Left forelimb (tissue), 1 donor: ENCODE measurements at regions not wholly inside any gene's neighbourhood (a gene's known extent, or its start where the extent isn't known, plus 50 kb on each side); places are given as distances from the start of the nearest gene placed in this dataset.
"Not testable (repeated sequence)": the region's sequence is repeated elsewhere in the genome, so short reads cannot be mapped to it uniquely, and the experiment has no call there.

Experiments
- DNase-seq: peaks from one replicate; pipeline ENCODE4 v3.0.0-alpha.2; 2018; ENCODE audit warnings: low spot score

- no peak for DNase-seq
Observed at GRCh38 chr20:52311209-52311794, 119.7 kb upstream of the ZFP64 start.

DNA sequence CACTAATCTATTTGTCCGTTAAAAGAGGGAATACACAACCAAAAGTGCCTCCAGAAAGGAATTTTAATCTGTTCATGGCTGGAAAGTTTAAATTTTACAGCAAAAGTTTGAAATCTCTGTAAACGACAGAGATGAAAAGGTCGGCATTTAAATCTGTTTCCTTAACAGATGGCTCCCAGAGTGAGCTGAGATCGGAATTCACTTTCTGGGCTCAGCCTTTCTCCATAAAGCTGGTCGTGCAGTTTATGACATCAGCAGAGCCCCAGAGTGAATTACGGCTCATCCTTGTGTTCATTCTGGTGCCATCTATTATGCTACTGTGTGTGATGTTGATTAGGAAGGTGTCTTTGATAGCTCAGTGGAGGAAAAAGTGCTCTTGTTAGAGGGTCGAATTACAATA, 117.6 kb upstream of the ZFP64 start:
- no peak for DNase-seq

DNA sequence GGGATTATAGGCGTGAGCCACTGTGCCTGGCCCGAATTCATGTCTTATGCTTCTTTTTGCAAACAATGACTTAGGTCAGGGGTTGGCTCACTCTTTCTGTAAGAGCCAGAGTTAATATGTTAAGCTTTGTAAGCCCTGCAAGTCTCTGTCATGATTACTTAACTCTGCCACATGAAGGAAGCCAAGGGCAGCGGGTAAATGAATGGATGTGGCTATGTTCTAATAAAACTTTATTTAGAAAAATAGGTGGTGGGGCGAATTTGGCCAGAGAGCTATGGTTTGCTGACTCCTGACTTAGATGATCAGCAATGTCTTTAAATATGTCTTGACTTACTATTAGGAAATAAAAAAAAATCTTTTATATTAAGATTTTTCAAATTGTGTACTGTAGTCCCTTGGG, 114.9 kb upstream of the ZFP64 start:
- no peak for DNase-seq

DNA sequence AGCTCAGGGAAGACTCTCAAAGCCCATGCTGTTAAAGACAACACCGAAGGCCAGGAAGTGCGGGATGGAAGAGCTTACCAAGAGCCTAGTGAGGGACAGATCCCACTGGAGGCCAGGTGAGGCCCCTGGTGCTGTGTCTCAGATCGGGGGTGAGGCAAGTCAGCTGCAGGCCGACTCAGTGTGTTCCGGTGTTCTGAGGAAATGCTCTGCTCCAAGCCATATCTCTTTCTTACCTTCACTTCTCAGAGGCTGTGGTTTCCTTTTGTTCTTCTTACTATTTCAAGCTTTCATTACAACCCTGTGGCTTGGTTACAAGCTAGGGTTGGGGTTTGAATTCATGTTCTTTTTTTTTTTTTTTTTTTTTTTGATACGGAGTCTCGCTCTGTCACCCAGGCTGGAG, 114.3 kb upstream of the ZFP64 start:
- DNase-seq: no peak

DNA sequence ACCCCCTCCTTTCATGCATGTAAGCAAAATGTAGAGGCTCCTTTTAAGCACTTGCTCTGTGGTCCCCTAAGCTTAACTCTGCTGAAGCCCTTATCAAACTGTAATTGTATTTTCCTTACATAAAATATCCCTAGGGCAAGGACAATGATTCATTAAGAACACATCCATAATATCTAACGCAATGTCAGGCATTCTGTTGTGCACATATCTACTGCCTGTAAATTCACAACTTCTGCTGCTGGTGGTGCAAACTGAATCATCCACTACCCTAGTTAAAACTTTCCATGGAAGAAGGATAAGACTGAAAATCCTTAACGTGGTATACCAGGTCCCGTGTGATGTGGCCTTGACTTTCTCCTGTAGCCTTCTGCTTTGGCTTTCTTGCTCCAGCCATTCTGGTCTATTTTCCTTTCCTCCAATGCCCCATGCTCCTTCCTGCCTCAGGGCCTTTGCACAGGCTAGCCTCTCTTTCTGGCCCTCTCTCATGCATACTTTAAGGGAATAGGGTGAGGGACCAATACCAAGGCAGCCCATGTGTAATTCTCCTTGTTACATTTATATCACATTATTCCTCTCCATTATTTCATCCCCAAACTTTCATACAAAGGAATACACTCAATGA, 113.6 kb upstream of the ZFP64 start:
- DNase-seq: no peak

GRCh38 chr20:52303281-52303950, 111.8 kb upstream of the ZFP64 start:
- DNase-seq: no peak

GRCh38 chr20:52302736-52303135, 111.2 kb upstream of the ZFP64 start:
- no peak for DNase-seq

DNA sequence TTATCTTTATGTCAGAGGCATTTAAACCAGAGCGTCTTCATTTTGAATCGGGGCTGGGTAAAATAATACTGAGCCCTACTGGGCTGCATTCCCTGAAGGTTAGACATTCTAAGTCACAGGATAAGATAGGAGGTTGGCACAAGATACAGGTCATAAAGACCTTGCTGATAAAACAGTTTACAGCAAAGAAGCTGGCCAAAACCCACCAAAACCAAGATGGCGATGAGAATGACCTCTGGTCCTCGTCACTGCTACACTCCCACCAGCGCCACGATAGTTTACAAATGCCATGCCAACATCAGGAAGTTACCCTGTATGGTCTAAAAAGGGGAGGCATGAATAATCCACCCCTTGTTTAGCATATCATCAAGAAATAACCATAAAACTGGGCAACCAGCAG, 110.5 kb upstream of the ZFP64 start:
- DNase-seq: not testable (repeated sequence)

GRCh38 chr20:52295556-52295955, 104.0 kb upstream of the ZFP64 start:
- no peak for DNase-seq

DNA sequence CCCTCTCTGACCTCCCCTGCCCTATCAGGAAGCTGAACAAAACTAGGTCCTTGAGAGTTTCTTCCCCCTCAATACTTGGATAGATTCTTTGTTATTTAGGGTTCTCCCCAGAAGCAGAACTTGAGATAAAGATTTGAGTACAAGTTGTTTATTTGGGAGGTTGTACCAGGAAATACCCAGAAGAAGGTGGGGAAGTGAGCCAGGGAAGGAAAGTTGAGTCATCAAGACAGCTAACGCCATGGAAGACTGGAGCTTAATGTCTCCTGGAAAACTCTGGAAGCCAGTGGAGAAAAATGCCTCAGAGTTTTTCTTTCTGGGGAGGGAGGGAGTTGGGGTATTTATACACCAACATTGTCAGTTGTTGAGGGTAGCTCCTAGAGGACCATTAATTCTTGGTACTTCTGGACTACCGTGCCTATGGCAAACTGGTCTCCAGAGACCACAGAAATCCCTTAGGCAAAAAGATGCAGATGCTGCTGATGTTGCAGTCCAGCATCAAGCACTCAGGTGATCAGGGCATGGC, 102.6 kb upstream of the ZFP64 start:
- no peak for DNase-seq

DNA sequence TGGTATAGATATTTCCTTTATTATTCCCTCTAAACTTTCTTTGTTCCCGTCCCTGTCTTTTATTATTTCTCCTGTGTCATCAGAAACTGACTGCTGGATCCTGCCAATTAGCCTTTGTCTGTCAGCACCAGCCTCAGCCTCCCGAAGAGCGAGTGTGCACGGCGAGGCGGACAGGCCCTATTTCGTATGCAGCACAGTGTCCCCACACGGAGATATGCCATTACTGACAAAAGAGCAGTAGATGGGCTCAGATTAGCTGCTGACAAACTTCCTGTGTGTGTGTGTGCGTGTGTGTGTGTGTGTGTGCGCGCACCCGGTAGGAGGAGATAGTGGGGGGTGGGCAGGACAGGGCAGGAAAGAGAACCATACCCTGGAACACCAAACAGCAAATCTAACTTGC, 99.5 kb upstream of the ZFP64 start:
- DNase-seq: no peak

DNA sequence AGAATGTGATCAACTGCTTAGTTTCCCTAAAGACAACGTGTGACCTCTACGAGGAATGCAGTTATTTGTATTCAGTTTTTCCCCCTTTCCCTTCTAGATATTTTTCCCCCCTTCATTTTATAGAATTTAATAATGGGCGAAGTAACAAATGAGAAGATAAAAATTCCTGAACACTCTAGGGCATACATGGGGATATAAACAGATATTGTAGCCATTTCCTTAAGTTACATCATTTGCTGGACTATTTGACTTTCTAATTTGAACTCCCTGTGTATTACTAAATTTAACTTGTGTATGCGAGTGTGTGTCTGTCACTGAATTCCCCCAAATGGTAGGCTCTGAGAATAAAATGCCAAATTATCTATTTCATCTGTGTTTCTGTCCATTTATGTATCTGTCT, 99.0 kb upstream of the ZFP64 start:
- DNase-seq: no peak

GRCh38 chr20:52289956-52290565, 98.5 kb upstream of the ZFP64 start:
- no peak for DNase-seq

GRCh38 chr20:52280407-52280806, 88.8 kb upstream of the ZFP64 start:
- no peak for DNase-seq

DNA sequence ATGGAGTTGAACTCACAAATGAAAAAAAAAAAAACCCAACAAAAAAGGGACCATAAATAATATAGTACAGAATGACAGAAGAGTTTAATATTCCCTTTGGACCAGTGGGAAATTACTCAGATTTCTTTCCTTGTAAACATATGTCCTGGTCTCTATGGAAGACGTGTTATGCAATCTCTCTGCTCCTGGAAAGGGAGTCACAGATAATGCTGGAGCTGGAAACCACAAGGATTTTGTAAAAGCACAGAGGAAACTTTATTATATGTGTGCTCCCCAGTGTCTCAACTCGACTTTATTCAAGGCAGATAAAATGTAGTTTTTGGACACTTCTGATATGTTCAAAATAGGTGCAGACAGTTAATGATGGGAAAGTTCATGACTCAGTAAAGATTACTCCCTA, 88.1 kb upstream of the ZFP64 start:
- DNase-seq: no peak

GRCh38 chr20:52275181-52275691, 83.7 kb upstream of the ZFP64 start:
- DNase-seq: no peak

DNA sequence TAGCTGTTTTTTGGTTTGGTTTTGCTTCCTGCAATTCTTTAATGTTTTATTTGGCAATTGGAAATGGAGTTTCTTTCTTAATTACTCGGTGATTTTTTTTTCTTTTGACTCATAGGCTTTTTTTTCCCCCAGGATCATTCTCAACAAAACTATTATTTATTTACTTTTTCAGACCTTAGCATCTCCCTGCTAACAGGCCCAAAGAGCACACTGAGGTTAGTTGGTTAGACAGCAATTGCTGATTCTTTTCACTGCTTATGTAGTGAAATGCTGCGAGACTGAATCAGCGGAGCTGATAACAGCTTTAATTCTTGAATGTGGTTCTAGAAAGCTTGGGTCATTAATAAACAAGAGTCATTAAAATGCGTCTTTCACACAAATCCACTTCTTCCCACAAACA, 79.1 kb upstream of the ZFP64 start:
- no peak for DNase-seq

DNA sequence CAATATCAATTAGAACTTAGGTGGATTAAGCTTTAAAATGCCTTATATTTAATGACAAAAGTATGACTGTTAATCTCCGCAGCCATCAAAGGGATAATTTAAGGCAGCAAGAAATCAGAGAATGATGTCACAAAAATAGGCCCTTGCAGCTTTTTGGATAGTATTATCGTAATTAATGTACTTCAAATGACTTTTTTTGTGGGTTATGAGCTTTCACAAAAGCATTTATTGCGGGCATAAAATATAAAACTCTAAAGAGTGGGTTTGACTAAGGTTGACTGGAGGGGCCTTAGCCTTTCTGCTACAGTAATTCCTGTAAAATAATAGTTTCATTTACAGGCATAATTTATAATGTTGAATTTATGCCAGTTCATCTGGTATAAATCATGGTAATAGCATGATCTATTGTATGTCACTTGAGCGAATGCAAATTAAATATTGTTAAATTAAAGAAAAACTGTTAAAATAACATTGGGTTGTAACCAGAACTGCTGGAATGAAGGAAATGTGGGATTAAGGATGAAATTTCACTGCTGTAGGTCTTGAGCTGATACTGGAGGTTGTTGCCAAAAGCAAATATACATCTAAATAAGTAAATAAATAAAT, 78.5 kb upstream of the ZFP64 start:
- DNase-seq: no peak

- DNase-seq: no peak
Observed at GRCh38 chr20:52269321-52269720, 77.7 kb upstream of the ZFP64 start.

DNA sequence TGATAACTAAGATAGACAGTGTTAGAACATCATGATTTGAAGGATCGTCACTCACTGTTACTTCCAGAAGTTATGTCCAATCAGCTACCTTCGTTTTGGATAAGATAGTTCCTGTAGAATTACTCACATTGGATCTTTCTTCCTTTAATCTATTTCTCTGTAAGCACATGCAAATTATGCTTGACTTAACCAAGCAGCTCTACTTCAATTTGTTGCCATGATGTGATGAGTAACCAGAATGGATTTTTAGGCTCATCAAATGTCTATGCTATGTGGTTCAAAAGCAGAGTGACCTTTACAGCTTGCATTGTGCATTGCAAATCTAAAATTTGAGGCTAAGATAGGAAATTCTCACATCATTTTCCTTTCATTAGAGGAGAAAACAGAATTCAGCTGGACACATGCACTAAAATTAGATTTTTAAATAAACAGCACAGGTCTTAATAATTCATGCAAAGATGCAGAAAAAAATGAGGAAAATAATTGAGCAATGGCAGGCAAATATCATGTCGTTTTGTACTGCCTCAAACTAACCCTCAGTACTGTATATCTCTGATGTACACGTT, 76.7 kb upstream of the ZFP64 start:
- DNase-seq: no peak

GRCh38 chr20:52267418-52267817, 75.8 kb upstream of the ZFP64 start:
- no peak for DNase-seq

GRCh38 chr20:52263757-52264156, 72.2 kb upstream of the ZFP64 start:
- DNase-seq: no peak
